T-helper 17 cell (primary cell): ENCODE measurements at regions not wholly inside any gene's neighbourhood (a gene's known extent, or its start where the extent isn't known, plus 50 kb on each side); places are given as distances from the start of the nearest gene placed in this dataset.

Experiments
- ATAC-seq: fragments of 150-1000 bp; cut with Tn5 transposase; 2 replicates; pipeline ENCODE4 v1.10.0; 2021; ENCODE audit warnings: mild to moderate bottlenecking, moderate library complexity
- DNase-seq, 3 donors: peaks; one replicate each; pipeline versions ENCODE4 v3.0.0 to v3.0.0-alpha.2; 2020 to 2021
- H3K9me3 ChIP-seq: one replicate; pipeline ENCODE4 v1.7.0; 2013; ENCODE audit warnings: low read length, mild to moderate bottlenecking; ENCODE audit not compliant: control insufficient read depth, poor library complexity, severe bottlenecking
- H3K27ac Mint-ChIP-seq: one replicate; pipeline ENCODE4 v1.8.0; 2022; ENCODE audit warnings: mild to moderate bottlenecking, moderate library complexity, mixed read lengths
- H3K27me3 Mint-ChIP-seq: one replicate; pipeline ENCODE4 v1.8.0; 2022; ENCODE audit warnings: mixed read lengths
- H3K36me3 Mint-ChIP-seq: one replicate; pipeline ENCODE4 v1.8.0; 2022; ENCODE audit warnings: low read depth, mixed read lengths
- H3K4me1 Mint-ChIP-seq: one replicate; pipeline ENCODE4 v1.8.0; 2022; ENCODE audit warnings: mild to moderate bottlenecking, mixed read lengths
- H3K4me3 Mint-ChIP-seq: one replicate; pipeline ENCODE4 v1.8.0; 2022; ENCODE audit warnings: mild to moderate bottlenecking, moderate library complexity, mixed read lengths

GRCh38 chr9:129486756-129487657 is 133.9 kb downstream of the C9orf50 start:
- H3K9me3 ChIP-seq = no peaks in the 10 kb centered on the region
- H3K27ac Mint-ChIP-seq = peak overlapping the region; percentile 98
- DNase-seq (no peak), ATAC-seq (no peak)
- H3K27me3 Mint-ChIP-seq = no peaks in the 10 kb centered on the region
- H3K4me1 Mint-ChIP-seq = peaks cover 44% of the 10 kb centered on the region
- H3K36me3 Mint-ChIP-seq = peaks cover 4% of the 10 kb centered on the region
- peak overlapping the region; percentile 92 for H3K4me3 Mint-ChIP-seq

- Mint-ChIP-seq H3K27me3 (no peaks in the 10 kb centered on the region), H3K4me3 (peak overlapping the region; percentile 76), H3K27ac (peak overlapping the region; percentile 98), H3K36me3 (peaks cover 2% of the 10 kb centered on the region), H3K4me1 (peaks cover 35% of the 10 kb centered on the region)
- ATAC-seq (no peak), DNase-seq (no peak)
- no peaks in the 10 kb centered on the region for H3K9me3 ChIP-seq
Measured at GRCh38 chr9:129485145-129485774, 135.6 kb downstream of the C9orf50 start.

- H3K27me3 Mint-ChIP-seq = no peaks in the 10 kb centered on the region
- no peaks in the 10 kb centered on the region for H3K9me3 ChIP-seq
- peak overlapping the region; percentile 85 for H3K4me3 Mint-ChIP-seq
- ATAC-seq (no peak), DNase-seq (no peak)
- H3K27ac Mint-ChIP-seq = peak overlapping the region; percentile 98
- peaks cover 30% of the 10 kb centered on the region for H3K4me1 Mint-ChIP-seq
- H3K36me3 Mint-ChIP-seq = no peaks in the 10 kb centered on the region
Measured at GRCh38 chr9:129484352-129485000, 136.4 kb downstream of the C9orf50 start.

DNA sequence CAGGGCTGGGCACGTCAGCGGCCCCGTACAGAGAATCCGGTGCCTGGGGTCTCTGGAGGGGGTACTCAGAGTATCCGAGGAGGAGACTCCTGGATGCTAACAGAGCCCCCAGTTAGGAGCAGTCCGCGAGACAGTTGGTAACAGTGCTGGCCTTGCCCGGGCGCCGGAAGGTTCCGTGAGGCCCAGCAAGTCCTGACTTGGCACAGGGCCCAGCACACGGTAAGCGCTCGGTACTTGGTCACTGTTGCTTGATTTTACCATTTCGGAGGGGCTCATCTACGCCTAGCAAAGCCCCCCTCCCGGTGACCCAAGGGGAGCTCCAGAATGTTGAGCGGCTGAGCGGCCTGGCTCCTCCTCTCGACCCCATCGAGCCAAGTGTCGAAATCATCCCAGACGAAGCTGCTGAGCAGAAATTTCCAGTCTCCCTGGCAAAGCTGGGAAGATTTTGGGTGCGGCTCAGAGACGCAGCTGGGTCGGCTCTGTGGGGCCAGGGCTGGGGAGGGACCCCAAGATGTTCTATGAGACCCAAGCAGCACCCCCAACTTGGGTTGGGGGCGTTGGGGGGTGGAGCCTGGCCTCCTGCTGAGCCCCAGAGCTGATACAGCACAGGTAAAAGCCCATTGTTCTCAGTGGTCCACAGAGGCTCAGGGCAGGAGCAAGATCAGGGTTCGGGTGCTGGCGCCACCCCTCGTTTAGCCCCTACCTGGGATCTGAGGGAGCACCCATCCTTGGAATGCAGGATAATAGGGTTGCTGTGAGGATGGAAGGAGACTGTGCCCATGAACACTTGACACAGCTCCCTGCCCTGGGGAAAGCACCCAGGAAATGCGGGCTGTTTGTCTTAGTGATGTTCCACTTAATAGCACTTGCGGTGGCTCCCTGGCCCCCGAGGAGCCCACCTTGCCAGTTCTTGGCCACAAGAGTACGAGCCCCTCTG is 137.2 kb downstream of the C9orf50 start:
- H3K9me3 ChIP-seq = no peaks in the 10 kb centered on the region
- ATAC-seq = peak; percentile 39
- no peaks in the 10 kb centered on the region for H3K36me3 Mint-ChIP-seq
- H3K27ac Mint-ChIP-seq = peak overlapping the region; percentile 98
- no peaks in the 10 kb centered on the region for H3K27me3 Mint-ChIP-seq
- peaks cover 26% of the 10 kb centered on the region for H3K4me1 Mint-ChIP-seq
- H3K4me3 Mint-ChIP-seq = peak overlapping the region; percentile 85
- DNase-seq = peak in 2 of 3 donors; percentile 40 to 49

- H3K27ac Mint-ChIP-seq = peak overlapping the region; percentile 98
- peak; percentile 26 for ATAC-seq
- no peaks in the 10 kb centered on the region for H3K36me3 Mint-ChIP-seq
- H3K4me1 Mint-ChIP-seq = peaks cover 25% of the 10 kb centered on the region
- no peaks in the 10 kb centered on the region for H3K9me3 ChIP-seq
- H3K27me3 Mint-ChIP-seq = no peaks in the 10 kb centered on the region
- peak overlapping the region; percentile 81 for H3K4me3 Mint-ChIP-seq
- DNase-seq = peak in 2 of 3 donors; percentile 31 to 37
Measured at GRCh38 chr9:129482521-129483414, 138.1 kb downstream of the C9orf50 start.

- Mint-ChIP-seq H3K36me3 (no peaks in the 10 kb centered on the region), H3K27me3 (no peaks in the 10 kb centered on the region), H3K4me1 (peaks cover 19% of the 10 kb centered on the region), H3K27ac (peak overlapping the region; percentile 47), H3K4me3 (peak overlapping the region; percentile 77)
- ATAC-seq (no peak), DNase-seq (no peak)
- no peaks in the 10 kb centered on the region for H3K9me3 ChIP-seq
Measured at GRCh38 chr9:129481810-129482511, 138.9 kb downstream of the C9orf50 start.

DNA sequence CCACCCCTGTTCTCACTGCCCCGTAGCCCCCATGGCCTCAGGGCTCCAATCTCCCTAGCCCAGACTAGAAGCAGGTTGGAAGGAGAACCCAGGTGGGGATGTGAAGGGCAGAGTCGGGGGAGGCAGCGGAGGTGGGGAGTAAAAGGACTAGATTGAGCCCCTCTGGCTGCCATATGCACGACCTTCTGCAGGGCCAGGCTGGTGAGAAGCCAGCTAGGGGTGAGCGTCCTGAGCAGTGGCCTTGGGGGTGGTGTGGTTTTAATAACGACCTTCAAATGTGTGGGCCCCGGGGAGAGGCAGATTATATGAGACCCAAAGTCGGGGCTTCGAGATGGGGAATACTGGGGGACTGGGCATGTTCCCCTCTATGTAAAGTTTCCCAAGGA is 139.5 kb downstream of the C9orf50 start:
- Mint-ChIP-seq H3K4me3 (peak overlapping the region; percentile 77), H3K27ac (peak overlapping the region; percentile 47), H3K27me3 (no peaks in the 10 kb centered on the region), H3K4me1 (peaks cover 21% of the 10 kb centered on the region), H3K36me3 (no peaks in the 10 kb centered on the region)
- no peak for ATAC-seq
- DNase-seq = no peak
- no peaks in the 10 kb centered on the region for H3K9me3 ChIP-seq

DNA sequence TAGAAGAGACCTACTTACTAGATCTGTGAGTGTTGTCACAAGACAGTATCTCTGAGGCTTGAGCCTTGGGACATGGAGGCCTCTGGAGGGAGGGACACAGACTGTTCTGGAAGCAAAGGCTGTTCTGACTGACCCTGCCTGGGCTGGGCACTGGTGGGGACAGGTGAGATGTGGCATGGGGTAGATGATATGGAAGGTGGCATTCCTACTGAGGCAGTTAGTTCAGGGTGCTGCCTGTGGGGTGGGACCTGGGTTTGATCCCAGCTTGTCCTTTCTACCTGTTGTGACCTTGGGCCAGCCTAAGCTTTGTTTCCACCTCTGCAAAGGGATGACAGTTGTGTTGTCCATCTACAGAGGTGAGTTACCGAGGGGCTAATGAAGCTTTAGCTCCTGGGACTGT is 140.2 kb downstream of the C9orf50 start:
- ATAC-seq = no peak
- no peaks in the 10 kb centered on the region for H3K36me3 Mint-ChIP-seq
- peaks cover 19% of the 10 kb centered on the region for H3K4me1 Mint-ChIP-seq
- no peaks in the 10 kb centered on the region for H3K27me3 Mint-ChIP-seq
- H3K27ac Mint-ChIP-seq = peak overlapping the region; percentile 47
- DNase-seq = no peak
- no peaks in the 10 kb centered on the region for H3K9me3 ChIP-seq
- no peak overlapping the region for H3K4me3 Mint-ChIP-seq

DNA sequence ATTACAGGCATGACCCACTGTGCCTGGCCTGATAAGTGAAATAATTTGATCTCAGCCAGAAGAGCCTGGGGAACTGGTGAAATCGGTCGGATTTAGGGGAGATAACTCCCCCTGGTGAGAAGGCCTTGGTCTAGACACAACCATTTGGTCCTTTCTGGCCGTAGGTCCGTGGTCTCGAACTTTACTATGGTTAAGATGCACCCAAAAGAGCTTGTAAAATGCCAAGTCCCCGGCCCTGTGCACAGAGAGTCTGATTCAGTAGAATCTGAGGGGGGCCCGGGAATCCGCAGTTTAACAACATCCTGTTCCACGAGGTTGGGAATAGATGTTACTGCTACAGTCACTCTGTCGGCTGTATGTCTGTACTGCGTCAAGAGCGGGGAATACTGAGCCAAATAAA is 140.7 kb downstream of the C9orf50 start:
- no peaks in the 10 kb centered on the region for H3K9me3 ChIP-seq
- H3K36me3 Mint-ChIP-seq = no peaks in the 10 kb centered on the region
- ATAC-seq (no peak), DNase-seq (no peak)
- H3K27me3 Mint-ChIP-seq = no peaks in the 10 kb centered on the region
- H3K27ac Mint-ChIP-seq = peak overlapping the region; percentile 29
- no peak overlapping the region for H3K4me3 Mint-ChIP-seq
- H3K4me1 Mint-ChIP-seq = peaks cover 15% of the 10 kb centered on the region

GRCh38 chr9:129479631-129480011 is 141.3 kb downstream of the C9orf50 start:
- ATAC-seq (no peak), DNase-seq (no peak)
- no peaks in the 10 kb centered on the region for H3K36me3 Mint-ChIP-seq
- H3K4me3 Mint-ChIP-seq = no peak overlapping the region
- no peaks in the 10 kb centered on the region for H3K27me3 Mint-ChIP-seq
- no peak overlapping the region for H3K27ac Mint-ChIP-seq
- peaks cover 13% of the 10 kb centered on the region for H3K4me1 Mint-ChIP-seq
- H3K9me3 ChIP-seq = no peaks in the 10 kb centered on the region

GRCh38 chr9:129478961-129479630 is 141.8 kb downstream of the C9orf50 start:
- no peak for ATAC-seq
- no peaks in the 10 kb centered on the region for H3K9me3 ChIP-seq
- no peaks in the 10 kb centered on the region for H3K27me3 Mint-ChIP-seq
- H3K36me3 Mint-ChIP-seq = no peaks in the 10 kb centered on the region
- no peak overlapping the region for H3K4me3 Mint-ChIP-seq
- DNase-seq = no peak
- H3K27ac Mint-ChIP-seq = no peak overlapping the region
- peaks cover 9% of the 10 kb centered on the region for H3K4me1 Mint-ChIP-seq
